Natural killer cell (primary cell): ENCODE measurements at regions not wholly inside any gene's neighbourhood (a gene's known extent, or its start where the extent isn't known, plus 50 kb on each side); places are given as distances from the start of the nearest gene placed in this dataset.
"Not testable (repeated sequence)": the region's sequence is repeated elsewhere in the genome, so short reads cannot be mapped to it uniquely, and the experiment has no call there.

ENCODE experiments used
- ATAC-seq, 3 donors: fragments of 150-1000 bp in 2 of 3; fragments of 200-7000 bp in 1 of 3; cut with Tn5 transposase; 1 replicate in 1 of 3; 2 replicates in 2 of 3; pipeline ENCODE4 v1.10.0; 2021; ENCODE audit warnings: mild to moderate bottlenecking in 2 of 3, moderate library complexity in 2 of 3
- DNase-seq, 2 donors: peaks; one replicate each; pipeline versions ENCODE4 v3.0.0 to v3.0.0-alpha.2; 2013 to 2021; ENCODE audit warnings: mixed read lengths in 1 of 2
- H3K27ac ChIP-seq: one replicate; pipeline ENCODE4 v1.5.1; 2013; ENCODE audit warnings: mild to moderate bottlenecking, low read length
- H3K27me3 ChIP-seq: one replicate; pipeline ENCODE4 v1.6.1; 2013; ENCODE audit warnings: low read length; ENCODE audit not compliant: control insufficient read depth, insufficient read depth
- H3K36me3 ChIP-seq: one replicate; pipeline ENCODE4 v1.6.1; 2013; ENCODE audit warnings: low read length; ENCODE audit not compliant: control insufficient read depth, insufficient read depth
- H3K4me1 ChIP-seq: one replicate; pipeline ENCODE4 v1.6.1; 2013; ENCODE audit warnings: low read length; ENCODE audit not compliant: control insufficient read depth, insufficient read depth
- H3K4me3 ChIP-seq: one replicate; pipeline ENCODE4 v1.5.1; 2013; ENCODE audit warnings: low read length
- H3K9me3 ChIP-seq: one replicate; pipeline ENCODE4 v1.6.1; 2013; ENCODE audit warnings: low read length; ENCODE audit not compliant: control insufficient read depth, insufficient read depth
- H3K27ac Mint-ChIP-seq, 2 donors: one replicate each; pipeline ENCODE4 v1.8.0; 2022; ENCODE audit warnings: mild to moderate bottlenecking in 2 of 2, mixed read lengths in 2 of 2, moderate library complexity in 1 of 2
- H3K27me3 Mint-ChIP-seq, 2 donors: one replicate each; pipeline ENCODE4 v1.8.0; 2022; ENCODE audit warnings: low read depth in 2 of 2, mixed read lengths in 2 of 2
- H3K36me3 Mint-ChIP-seq: one replicate; pipeline ENCODE4 v1.8.0; 2022; ENCODE audit warnings: mixed read lengths
- H3K4me1 Mint-ChIP-seq, 2 donors: one replicate each; pipeline ENCODE4 v1.8.0; 2022; ENCODE audit warnings: mixed read lengths in 2 of 2
- H3K4me3 Mint-ChIP-seq: one replicate; pipeline ENCODE4 v1.8.0; 2022; ENCODE audit warnings: mild to moderate bottlenecking, moderate library complexity, mixed read lengths
- H3K9me3 Mint-ChIP-seq, 2 donors: one replicate each; pipeline ENCODE4 v1.8.0; 2022; ENCODE audit warnings: mixed read lengths in 2 of 2
- WGBS: methylation state at CpG from one replicate; pipeline ENCODE4 v1.1.7; 2013; ENCODE audit warnings: missing lambda C conversion rate; ENCODE audit not compliant: insufficient coverage; 5-methylcytosine and 5-hydroxymethylcytosine counted together
- intact Hi-C: fragments of 100-400 bp; cut with micrococcal nuclease; formaldehyde crosslinking; loops from one replicate; pipeline ENCODE4 v1.14.2; 2022
- TF ChIP-seq, protein P1 (sequence below): fragments of 200-600 bp; IDR thresholded peaks from one replicate; pipeline ENCODE4 v1.8.0; 2022; ENCODE audit warnings: antibody characterized with exemption

DNA sequence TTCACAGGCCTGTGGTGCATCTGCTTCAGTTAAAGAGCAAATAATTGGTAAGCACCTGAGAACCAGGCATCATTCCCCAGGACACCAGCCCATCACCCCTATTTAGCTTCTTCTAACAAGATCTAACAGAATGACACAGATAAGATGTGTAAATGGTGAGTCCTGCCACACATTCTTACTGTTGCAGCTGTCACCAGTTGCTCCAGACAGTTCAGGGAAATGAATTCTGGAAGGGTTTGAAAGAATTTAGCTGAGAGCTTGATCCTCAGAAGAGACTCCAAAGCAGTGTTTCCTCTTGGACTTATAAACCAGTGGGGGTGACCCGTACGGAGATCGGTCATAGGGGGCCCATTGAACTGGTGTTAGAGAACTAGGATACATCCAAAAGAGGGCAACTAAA is 238.0 kb downstream of the MEX3B start:
- intact Hi-C loops, result no loop called here
- 89% methylated on average over 3 of the region's 3 CpGs for WGBS
- no peaks in the 10 kb centered on the region for H3K4me1 ChIP-seq
- no peak overlapping the region for H3K27ac Mint-ChIP-seq
- H3K4me1 Mint-ChIP-seq, result no peaks in the 10 kb centered on the region
- no peaks in the 10 kb centered on the region for H3K36me3 Mint-ChIP-seq
- H3K4me3 Mint-ChIP-seq, result no peak overlapping the region
- no peaks in the 10 kb centered on the region for H3K9me3 Mint-ChIP-seq
- no peaks in the 10 kb centered on the region for H3K9me3 ChIP-seq
- no peaks in the 10 kb centered on the region for H3K27me3 ChIP-seq
- peaks cover 0 to 5% of the 10 kb centered on the region in 2 donors for H3K27me3 Mint-ChIP-seq
- H3K36me3 ChIP-seq, result no peaks in the 10 kb centered on the region
- H3K27ac ChIP-seq, result no peak overlapping the region
- TF ChIP-seq, protein P1, sequence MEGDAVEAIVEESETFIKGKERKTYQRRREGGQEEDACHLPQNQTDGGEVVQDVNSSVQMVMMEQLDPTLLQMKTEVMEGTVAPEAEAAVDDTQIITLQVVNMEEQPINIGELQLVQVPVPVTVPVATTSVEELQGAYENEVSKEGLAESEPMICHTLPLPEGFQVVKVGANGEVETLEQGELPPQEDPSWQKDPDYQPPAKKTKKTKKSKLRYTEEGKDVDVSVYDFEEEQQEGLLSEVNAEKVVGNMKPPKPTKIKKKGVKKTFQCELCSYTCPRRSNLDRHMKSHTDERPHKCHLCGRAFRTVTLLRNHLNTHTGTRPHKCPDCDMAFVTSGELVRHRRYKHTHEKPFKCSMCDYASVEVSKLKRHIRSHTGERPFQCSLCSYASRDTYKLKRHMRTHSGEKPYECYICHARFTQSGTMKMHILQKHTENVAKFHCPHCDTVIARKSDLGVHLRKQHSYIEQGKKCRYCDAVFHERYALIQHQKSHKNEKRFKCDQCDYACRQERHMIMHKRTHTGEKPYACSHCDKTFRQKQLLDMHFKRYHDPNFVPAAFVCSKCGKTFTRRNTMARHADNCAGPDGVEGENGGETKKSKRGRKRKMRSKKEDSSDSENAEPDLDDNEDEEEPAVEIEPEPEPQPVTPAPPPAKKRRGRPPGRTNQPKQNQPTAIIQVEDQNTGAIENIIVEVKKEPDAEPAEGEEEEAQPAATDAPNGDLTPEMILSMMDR, result no peak
- ATAC-seq, result no peak
- no peak for DNase-seq
- H3K4me3 ChIP-seq, result no peak overlapping the region

DNA sequence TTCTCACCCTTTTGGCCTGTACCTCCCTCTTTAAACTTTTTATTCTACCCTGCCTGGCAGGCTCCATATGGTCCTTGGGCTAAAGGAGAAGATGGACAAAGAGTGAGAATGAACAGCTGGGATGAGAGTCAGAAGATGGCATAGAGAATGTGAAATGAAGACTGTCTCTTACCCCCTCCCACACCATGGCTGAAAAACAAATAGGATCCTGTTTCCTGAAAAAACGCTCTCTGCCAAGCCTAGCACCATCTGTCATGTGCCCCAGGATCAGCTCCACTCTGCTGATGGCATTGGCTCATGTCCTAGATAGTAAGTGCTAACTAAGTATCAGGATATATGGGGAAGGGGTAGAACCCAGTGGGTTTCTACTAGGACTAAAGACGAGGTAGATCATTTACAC is 238.6 kb downstream of the MEX3B start:
- intact Hi-C loops, result no loop called here
- Mint-ChIP-seq H3K4me1 (no peaks in the 10 kb centered on the region), H3K27ac (no peak overlapping the region), H3K36me3 (no peaks in the 10 kb centered on the region), H3K27me3 (peaks cover 0 to 5% of the 10 kb centered on the region in 2 donors), H3K9me3 (no peaks in the 10 kb centered on the region), H3K4me3 (no peak overlapping the region)
- 92% methylated on average over 2 of the region's 2 CpGs for WGBS
- no peak overlapping the region for H3K4me3 ChIP-seq
- H3K36me3 ChIP-seq, result no peaks in the 10 kb centered on the region
- no peak for ATAC-seq
- H3K27me3 ChIP-seq, result no peaks in the 10 kb centered on the region
- no peak overlapping the region for H3K27ac ChIP-seq
- no peak for DNase-seq
- H3K4me1 ChIP-seq, result no peaks in the 10 kb centered on the region
- H3K9me3 ChIP-seq, result no peaks in the 10 kb centered on the region
- TF ChIP-seq, protein P1, result no peak

DNA sequence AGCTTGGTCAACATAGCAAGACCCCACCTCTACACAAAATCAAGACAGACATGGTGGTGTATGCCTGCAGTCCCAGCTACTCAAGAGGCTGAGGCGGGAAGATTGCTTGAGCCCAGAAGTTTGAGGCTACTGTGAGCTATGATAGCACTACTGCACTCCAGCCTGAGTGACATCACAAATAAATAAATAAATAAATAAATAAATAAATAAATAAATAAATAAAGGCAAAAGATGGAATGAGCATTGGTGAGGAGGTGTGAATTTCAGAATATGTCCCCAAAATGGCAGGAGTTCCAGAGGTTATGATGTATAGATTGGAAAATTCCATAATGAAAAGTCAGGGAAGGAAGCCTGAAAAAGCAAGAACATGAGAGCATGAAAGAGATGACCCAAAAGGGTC is 249.9 kb downstream of the MEX3B start:
- DNase-seq (no peak), ATAC-seq (no peak)
- intact Hi-C loops, result no loop called here
- H3K27me3 ChIP-seq, result no peaks in the 10 kb centered on the region
- no peak overlapping the region for H3K27ac ChIP-seq
- H3K4me3 ChIP-seq, result no peak overlapping the region
- no peaks in the 10 kb centered on the region for H3K4me1 Mint-ChIP-seq
- no peaks in the 10 kb centered on the region for H3K36me3 ChIP-seq
- WGBS, result no CpG with 5 or more reads among the region's 1 CpG
- no peaks in the 10 kb centered on the region for H3K4me1 ChIP-seq
- TF ChIP-seq, protein P1, result no peak
- H3K36me3 Mint-ChIP-seq, result no peaks in the 10 kb centered on the region
- H3K27me3 Mint-ChIP-seq, result peaks cover 0 to 6% of the 10 kb centered on the region in 2 donors
- H3K4me3 Mint-ChIP-seq, result no peak overlapping the region
- H3K9me3 ChIP-seq, result no peaks in the 10 kb centered on the region
- H3K9me3 Mint-ChIP-seq, result peaks cover 0 to 3% of the 10 kb centered on the region in 2 donors
- H3K27ac Mint-ChIP-seq, result no peak overlapping the region

DNA sequence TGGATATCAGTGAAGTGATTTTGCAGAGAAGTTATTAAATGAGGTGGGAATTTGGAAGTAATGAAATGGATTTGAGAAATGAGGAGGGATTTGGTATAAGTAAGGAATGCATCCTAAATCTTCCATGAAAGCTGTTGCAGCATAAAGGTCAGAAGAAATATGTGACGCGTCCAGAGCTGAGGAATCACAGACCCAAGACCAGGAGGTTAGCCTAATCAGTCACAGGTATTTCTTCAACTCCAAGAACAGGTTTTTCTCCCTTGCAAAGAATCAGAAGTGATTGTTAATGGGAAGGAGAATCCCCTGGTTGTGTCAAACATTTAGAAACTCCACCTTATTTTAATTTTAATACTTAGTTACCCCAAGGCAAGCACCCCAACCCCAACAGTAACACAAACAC is 253.2 kb downstream of the MEX3B start:
- 95% methylated on average over 2 of the region's 2 CpGs for WGBS
- Mint-ChIP-seq H3K27me3 (peaks cover 4 to 6% of the 10 kb centered on the region in 2 donors), H3K4me3 (no peak overlapping the region), H3K27ac (no peak overlapping the region), H3K4me1 (no peaks in the 10 kb centered on the region), H3K36me3 (no peaks in the 10 kb centered on the region), H3K9me3 (peaks cover 0 to 3% of the 10 kb centered on the region in 2 donors)
- Histone ChIP-seq H3K27ac (no peak overlapping the region), H3K4me3 (no peak overlapping the region), H3K36me3 (no peaks in the 10 kb centered on the region), H3K4me1 (no peaks in the 10 kb centered on the region), H3K9me3 (no peaks in the 10 kb centered on the region), H3K27me3 (no peaks in the 10 kb centered on the region)
- no peak for ATAC-seq
- intact Hi-C loops, result no loop called here
- no peak for DNase-seq
- TF ChIP-seq, protein P1, result no peak

DNA sequence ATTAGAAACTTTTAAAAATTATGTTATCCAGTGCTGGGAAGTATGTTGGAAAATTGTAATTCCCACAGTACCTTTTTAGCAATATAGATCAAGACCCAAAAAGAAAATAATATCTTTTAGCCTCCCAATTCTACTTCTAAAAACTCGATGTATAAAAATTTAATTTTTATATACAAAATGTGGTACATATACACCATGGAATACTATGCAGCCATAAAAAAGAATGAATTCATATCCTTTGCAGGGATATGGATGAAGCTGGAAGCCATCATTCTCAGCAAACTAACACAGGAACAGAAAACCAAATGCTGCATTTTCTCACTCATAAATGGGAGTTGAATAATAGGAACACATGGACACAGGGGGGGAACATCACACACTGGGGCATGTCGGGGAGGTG is 254.5 kb downstream of the MEX3B start:
- H3K27ac Mint-ChIP-seq, H3K4me3 ChIP-seq, H3K9me3 Mint-ChIP-seq, ATAC-seq, H3K27ac ChIP-seq, intact Hi-C loops, H3K4me1 ChIP-seq, H3K4me1 Mint-ChIP-seq, H3K36me3 Mint-ChIP-seq, H3K27me3 ChIP-seq, DNase-seq, H3K27me3 Mint-ChIP-seq, H3K4me3 Mint-ChIP-seq, H3K9me3 ChIP-seq, H3K36me3 ChIP-seq: not testable (repeated sequence)
- 100% methylated on average over 1 of the region's 2 CpGs for WGBS
